Stimulated activated naive CD8-positive, alpha-beta T cell treated with anti-CD3 and anti-CD28 coated beads, Interleukin-15, amount 100 ng/mL, for 72 hours (primary cell): ENCODE measurements at regions not wholly inside any gene's neighbourhood (a gene's known extent, or its start where the extent isn't known, plus 50 kb on each side); places are given as distances from the start of the nearest gene placed in this dataset.
A peak's percentile ranks its signal among the peaks of the same experiment; 100 is the strongest.

Experiments
- ATAC-seq: fragments of 150-1000 bp; cut with Tn5 transposase; 2 replicates; pipeline ENCODE4 v1.10.0; 2021; ENCODE audit warnings: mild to moderate bottlenecking, moderate library complexity
- DNase-seq, 2 donors: peaks; one replicate each; pipeline ENCODE4 v3.0.0; 2021 to 2022
- H3K27ac Mint-ChIP-seq, 2 donors: one replicate each; pipeline ENCODE4 v1.8.0; 2022; ENCODE audit warnings: mild to moderate bottlenecking in 2 of 2, mixed read lengths in 2 of 2, moderate library complexity in 2 of 2
- H3K27me3 Mint-ChIP-seq: one replicate; pipeline ENCODE4 v1.8.0; 2022; ENCODE audit warnings: mixed read lengths
- H3K4me1 Mint-ChIP-seq: one replicate; pipeline ENCODE4 v1.8.0; 2022; ENCODE audit warnings: mild to moderate bottlenecking, mixed read lengths
- H3K4me3 Mint-ChIP-seq, 2 donors: one replicate each; pipeline ENCODE4 v1.8.0; 2022; ENCODE audit warnings: mild to moderate bottlenecking in 2 of 2, mixed read lengths in 2 of 2, moderate library complexity in 1 of 2
- H3K9me3 Mint-ChIP-seq, 2 donors: one replicate each; pipeline ENCODE4 v1.8.0; 2022; ENCODE audit warnings: mixed read lengths in 2 of 2

DNA sequence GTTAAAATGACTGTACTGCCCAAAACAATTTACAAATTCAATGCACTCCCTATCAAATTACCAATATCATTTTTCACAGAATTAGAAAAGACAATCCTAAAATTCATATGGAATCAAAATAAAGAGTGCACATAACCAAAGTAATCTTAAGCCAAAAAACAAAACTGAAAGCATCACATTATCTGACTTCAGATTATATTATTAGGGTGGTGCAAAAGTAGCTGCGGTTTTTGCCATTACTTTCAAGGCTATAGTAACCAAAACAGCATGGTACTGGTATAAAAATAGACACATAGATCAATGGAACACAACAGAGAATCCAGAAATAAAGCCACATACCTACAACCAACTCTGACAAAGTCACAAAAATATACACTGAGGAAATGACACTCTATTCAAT, 396.6 kb downstream of the EIPR1 start:
- Mint-ChIP-seq H3K9me3 (no peaks in the 10 kb centered on the region), H3K4me1 (no peaks in the 10 kb centered on the region), H3K4me3 (no peak overlapping the region), H3K27ac (no peak overlapping the region), H3K27me3 (peaks cover 13% of the 10 kb centered on the region)
- DNase-seq (no peak), ATAC-seq (no peak)

DNA sequence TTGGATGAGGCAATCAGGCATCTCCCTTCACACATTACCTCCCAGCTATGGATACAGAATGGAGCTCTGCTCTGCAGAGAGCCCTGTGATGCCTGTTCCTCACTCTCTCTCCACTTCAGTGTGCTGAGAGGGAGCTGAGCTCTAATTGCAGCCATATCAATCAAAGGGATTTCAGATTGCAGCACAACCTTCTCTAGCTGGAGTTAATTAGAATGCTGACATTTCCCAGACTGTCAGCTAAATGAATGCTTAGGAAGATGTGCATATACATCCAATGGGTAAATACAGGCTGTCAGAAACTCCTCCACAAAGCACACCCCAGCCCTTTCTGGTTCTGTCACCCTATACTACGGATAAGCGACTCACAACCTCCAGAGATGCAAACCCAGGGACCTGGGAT, 402.6 kb downstream of the EIPR1 start:
- H3K4me1 Mint-ChIP-seq, result no peaks in the 10 kb centered on the region
- H3K27me3 Mint-ChIP-seq, result peaks cover 19% of the 10 kb centered on the region
- no peak overlapping the region for H3K4me3 Mint-ChIP-seq
- H3K9me3 Mint-ChIP-seq, result peaks cover 0 to 5% of the 10 kb centered on the region in 2 donors
- H3K27ac Mint-ChIP-seq, result no peak overlapping the region
- DNase-seq (no peak), ATAC-seq (no peak)

GRCh38 chr2:2960441-2961133, 417.0 kb downstream of the EIPR1 start:
- no peaks in the 10 kb centered on the region for H3K4me1 Mint-ChIP-seq
- no peaks in the 10 kb centered on the region for H3K27me3 Mint-ChIP-seq
- ATAC-seq, result no peak
- H3K4me3 Mint-ChIP-seq, result no peak overlapping the region
- no peak overlapping the region for H3K27ac Mint-ChIP-seq
- DNase-seq, result no peak
- peaks cover 13 to 14% of the 10 kb centered on the region in 2 donors for H3K9me3 Mint-ChIP-seq

DNA sequence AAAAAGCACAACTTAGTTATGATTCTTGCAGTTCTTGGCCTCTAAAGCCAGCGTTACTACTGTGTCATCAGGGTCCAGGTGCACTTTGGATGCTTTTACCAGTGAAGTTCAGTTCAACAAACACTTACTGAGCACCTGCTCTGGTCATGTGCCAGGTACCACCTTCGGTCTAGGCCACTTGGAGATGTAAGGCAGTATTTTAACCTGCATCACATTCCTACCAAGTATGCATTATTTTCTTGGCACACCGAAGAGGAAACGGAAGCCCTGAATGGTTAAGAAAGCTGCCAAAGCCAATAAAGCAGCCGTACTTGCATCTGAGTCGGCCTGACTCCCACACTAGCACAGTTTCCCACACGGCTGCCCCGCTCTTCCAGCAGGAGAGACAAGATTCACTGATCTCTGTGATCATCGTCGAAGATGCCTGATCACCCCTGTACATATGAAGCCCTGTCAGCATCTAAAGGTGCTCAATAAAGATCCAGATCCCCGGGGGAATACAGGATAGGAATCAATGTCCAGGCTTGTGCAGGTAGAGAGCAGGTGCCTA, 427.1 kb downstream of the EIPR1 start:
- ATAC-seq (no peak), DNase-seq (no peak)
- Mint-ChIP-seq H3K9me3 (peaks cover 4 to 15% of the 10 kb centered on the region in 2 donors), H3K4me3 (no peak overlapping the region), H3K27ac (no peak overlapping the region), H3K27me3 (peaks cover 15% of the 10 kb centered on the region), H3K4me1 (no peaks in the 10 kb centered on the region)

GRCh38 chr2:2947406-2947805, 430.2 kb downstream of the EIPR1 start:
- Mint-ChIP-seq H3K27me3 (no peaks in the 10 kb centered on the region), H3K4me3 (no peak overlapping the region), H3K27ac (no peak overlapping the region), H3K9me3 (peaks cover 10 to 12% of the 10 kb centered on the region in 2 donors), H3K4me1 (no peaks in the 10 kb centered on the region)
- ATAC-seq, result no peak
- DNase-seq, result no peak

GRCh38 chr2:2942906-2943305, 434.7 kb downstream of the EIPR1 start:
- Mint-ChIP-seq H3K9me3 (peaks cover 17 to 18% of the 10 kb centered on the region in 2 donors), H3K4me1 (no peaks in the 10 kb centered on the region), H3K27me3 (no peaks in the 10 kb centered on the region), H3K4me3 (no peak overlapping the region), H3K27ac (no peak overlapping the region)
- DNase-seq, result no peak
- ATAC-seq, result no peak

- H3K4me1 Mint-ChIP-seq, result no peaks in the 10 kb centered on the region
- H3K4me3 Mint-ChIP-seq, result no peak overlapping the region
- ATAC-seq, result no peak
- peaks cover 20 to 21% of the 10 kb centered on the region in 2 donors for H3K9me3 Mint-ChIP-seq
- DNase-seq, result no peak
- H3K27ac Mint-ChIP-seq, result no peak overlapping the region
- H3K27me3 Mint-ChIP-seq, result no peaks in the 10 kb centered on the region
Observed at GRCh38 chr2:2942225-2942624, 435.4 kb downstream of the EIPR1 start.

DNA sequence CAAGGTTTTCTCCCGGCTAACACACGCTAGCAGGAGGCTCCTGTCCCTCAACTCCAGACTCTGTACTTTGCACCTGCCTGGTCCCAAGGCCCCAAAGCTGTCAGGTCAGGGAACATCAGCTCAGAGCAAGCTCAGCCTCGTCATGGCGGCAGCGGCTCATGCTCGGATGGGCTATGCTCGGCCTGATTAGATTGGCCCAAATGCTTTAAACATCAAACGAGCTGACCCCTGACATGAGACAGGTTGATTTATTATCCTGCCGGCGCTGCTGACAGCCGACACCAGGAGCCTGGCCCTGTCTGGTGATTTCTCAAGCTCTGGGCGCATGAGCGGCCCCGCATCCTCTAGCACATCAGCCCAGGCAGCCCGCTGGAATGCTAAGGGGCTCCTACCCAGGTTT, 436.4 kb downstream of the EIPR1 start:
- ATAC-seq (no peak), DNase-seq (no peak)
- H3K27me3 Mint-ChIP-seq, result no peaks in the 10 kb centered on the region
- no peak overlapping the region for H3K4me3 Mint-ChIP-seq
- no peaks in the 10 kb centered on the region for H3K4me1 Mint-ChIP-seq
- H3K9me3 Mint-ChIP-seq, result peaks cover 28 to 31% of the 10 kb centered on the region in 2 donors
- H3K27ac Mint-ChIP-seq, result no peak overlapping the region

DNA sequence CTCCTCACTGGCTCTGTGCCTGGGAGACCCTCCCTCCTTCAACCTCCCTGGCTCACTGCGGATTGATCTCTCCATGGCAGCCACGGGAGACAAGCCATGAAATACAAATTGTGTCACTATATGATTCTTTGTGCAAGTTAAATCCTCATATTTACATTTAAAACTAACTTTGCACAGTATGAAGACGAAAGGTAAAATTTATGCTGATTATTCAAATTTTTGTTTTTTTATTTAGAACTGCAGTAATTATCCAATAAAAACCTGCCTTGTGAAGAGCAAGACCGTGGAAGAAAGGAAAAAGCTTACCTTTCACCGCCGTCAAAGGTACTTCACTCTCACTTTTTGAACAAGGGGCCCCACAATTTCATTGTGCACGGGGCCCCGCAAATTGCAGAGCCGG, 436.9 kb downstream of the EIPR1 start:
- no peaks in the 10 kb centered on the region for H3K4me1 Mint-ChIP-seq
- ATAC-seq, result no peak
- H3K27me3 Mint-ChIP-seq, result no peaks in the 10 kb centered on the region
- H3K4me3 Mint-ChIP-seq, result no peak overlapping the region
- no peak for DNase-seq
- peaks cover 28 to 34% of the 10 kb centered on the region in 2 donors for H3K9me3 Mint-ChIP-seq
- H3K27ac Mint-ChIP-seq, result no peak overlapping the region

DNA sequence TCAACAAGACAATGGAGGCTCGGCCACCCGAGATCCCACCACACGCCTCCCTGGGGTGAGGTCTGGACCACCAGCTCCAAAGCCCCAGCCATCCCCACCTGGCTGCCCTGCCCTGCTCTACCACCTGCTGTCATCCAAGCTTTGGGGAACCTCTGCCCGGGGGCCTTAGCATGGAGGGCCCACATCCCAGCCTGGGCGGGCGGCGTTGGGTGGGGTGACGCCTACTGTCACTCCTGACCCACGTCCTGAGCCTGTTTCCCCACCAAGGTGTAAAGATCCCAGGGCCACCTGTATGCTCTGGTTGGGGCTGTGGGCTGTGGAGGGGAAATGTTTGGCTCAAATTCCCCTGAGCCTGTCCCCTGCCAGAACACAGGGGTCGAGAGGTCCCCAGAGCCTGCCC, 437.6 kb downstream of the EIPR1 start:
- ATAC-seq, result peak; percentile 33
- H3K4me1 Mint-ChIP-seq, result no peaks in the 10 kb centered on the region
- peaks cover 25 to 37% of the 10 kb centered on the region in 2 donors for H3K9me3 Mint-ChIP-seq
- DNase-seq, result no peak
- no peaks in the 10 kb centered on the region for H3K27me3 Mint-ChIP-seq
- H3K4me3 Mint-ChIP-seq, result no peak overlapping the region
- no peak overlapping the region for H3K27ac Mint-ChIP-seq

- Mint-ChIP-seq H3K27ac (no peak overlapping the region), H3K4me3 (no peak overlapping the region), H3K9me3 (peaks cover 22 to 34% of the 10 kb centered on the region in 2 donors), H3K4me1 (no peaks in the 10 kb centered on the region), H3K27me3 (no peaks in the 10 kb centered on the region)
- DNase-seq (no peak), ATAC-seq (no peak)
Observed at GRCh38 chr2:2939078-2939795, 438.4 kb downstream of the EIPR1 start.

DNA sequence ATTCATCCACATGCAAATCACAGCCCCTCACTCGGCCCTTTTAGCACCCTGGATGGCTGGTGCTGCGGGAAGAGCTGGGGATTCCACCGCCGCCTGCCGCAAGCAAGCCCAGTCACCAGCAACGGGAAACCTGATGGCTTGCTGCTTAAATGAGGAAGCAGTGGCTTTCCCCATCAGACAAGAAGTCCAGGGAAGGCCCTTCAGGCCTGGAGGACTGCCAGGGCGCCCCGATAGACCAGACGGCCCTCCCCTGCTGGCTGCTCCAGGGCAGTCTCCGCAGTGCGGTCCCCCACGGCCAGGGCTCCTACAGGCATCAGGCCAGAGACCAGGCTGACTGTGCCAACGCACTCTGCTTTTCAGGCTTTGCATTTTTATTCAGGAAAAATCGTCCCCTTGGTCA, 439.1 kb downstream of the EIPR1 start:
- Mint-ChIP-seq H3K4me1 (no peaks in the 10 kb centered on the region), H3K4me3 (no peak overlapping the region), H3K27ac (no peak overlapping the region), H3K27me3 (no peaks in the 10 kb centered on the region), H3K9me3 (peaks cover 16 to 27% of the 10 kb centered on the region in 2 donors)
- DNase-seq (no peak), ATAC-seq (no peak)

- H3K27ac Mint-ChIP-seq, result no peak overlapping the region
- no peak overlapping the region for H3K4me3 Mint-ChIP-seq
- ATAC-seq, result no peak
- H3K27me3 Mint-ChIP-seq, result peaks cover 7% of the 10 kb centered on the region
- H3K4me1 Mint-ChIP-seq, result no peaks in the 10 kb centered on the region
- DNase-seq, result no peak
- peaks cover 18 to 27% of the 10 kb centered on the region in 2 donors for H3K9me3 Mint-ChIP-seq
Observed at GRCh38 chr2:2935445-2936149, 442.0 kb downstream of the EIPR1 start.

- DNase-seq (no peak), ATAC-seq (no peak)
- Mint-ChIP-seq H3K4me1 (no peaks in the 10 kb centered on the region), H3K27ac (no peak overlapping the region), H3K9me3 (peaks cover 35 to 38% of the 10 kb centered on the region in 2 donors), H3K27me3 (peaks cover 22% of the 10 kb centered on the region), H3K4me3 (no peak overlapping the region)
Observed at GRCh38 chr2:2933426-2933825, 444.2 kb downstream of the EIPR1 start.

- Mint-ChIP-seq H3K9me3 (peaks cover 29 to 32% of the 10 kb centered on the region in 2 donors), H3K27me3 (peaks cover 22% of the 10 kb centered on the region), H3K4me1 (no peaks in the 10 kb centered on the region), H3K27ac (no peak overlapping the region), H3K4me3 (no peak overlapping the region)
- no peak for DNase-seq
- ATAC-seq, result no peak
Observed at GRCh38 chr2:2932692-2933305, 444.8 kb downstream of the EIPR1 start.
